ENCODE measurements at regions not wholly inside any gene's neighbourhood (a gene's known extent, or its start where the extent isn't known, plus 50 kb on each side); places are given as distances from the start of the nearest gene placed in this dataset.

DNA sequence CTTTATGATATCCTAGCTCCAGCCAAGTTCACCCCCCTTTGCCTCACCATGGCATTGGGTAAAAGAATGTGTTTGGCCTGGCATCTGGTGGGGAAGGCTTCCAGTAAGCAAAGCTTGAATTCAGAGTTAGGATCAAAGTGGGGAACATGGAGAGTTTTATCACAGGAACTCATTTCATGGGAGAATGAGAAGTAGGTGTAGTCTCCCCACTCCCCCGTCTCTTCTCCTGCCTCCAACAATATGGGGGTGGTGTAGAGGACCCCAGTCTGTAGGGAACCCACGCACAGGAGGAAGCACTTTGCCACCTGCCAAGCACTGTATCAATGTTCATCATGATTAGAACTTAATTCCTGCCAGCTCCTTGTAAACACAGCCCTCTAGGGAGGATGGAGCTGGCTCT is 200.5 kb downstream of the UACA start:
- Histone ChIP-seq H3K36me3 (no peaks in the 10 kb centered on the region), H3K4me1 (peaks cover 0 to 19% (median 6%) of the 10 kb centered on the region in 12 donors), H3K4me3 (no peak overlapping the region), H3K27ac (no peak overlapping the region), H3K9me3 (no peaks in the 10 kb centered on the region), H3K27me3 (no peaks in the 10 kb centered on the region)
- intact Hi-C loops (cut with DNase I), result loop anchor here in 3 of 10 donors (10.0 kb wide), 4 partner anchors 72 to 252 kb away; no protein-coding TSS in a partner anchor
- ATAC-seq (no peak), DNase-seq (no peak)
- WGBS, 4 donors, result 84 to 92% (median 85%) methylated on average over 2 of the region's 2 CpGs
- TF ChIP-seq, protein P1, sequence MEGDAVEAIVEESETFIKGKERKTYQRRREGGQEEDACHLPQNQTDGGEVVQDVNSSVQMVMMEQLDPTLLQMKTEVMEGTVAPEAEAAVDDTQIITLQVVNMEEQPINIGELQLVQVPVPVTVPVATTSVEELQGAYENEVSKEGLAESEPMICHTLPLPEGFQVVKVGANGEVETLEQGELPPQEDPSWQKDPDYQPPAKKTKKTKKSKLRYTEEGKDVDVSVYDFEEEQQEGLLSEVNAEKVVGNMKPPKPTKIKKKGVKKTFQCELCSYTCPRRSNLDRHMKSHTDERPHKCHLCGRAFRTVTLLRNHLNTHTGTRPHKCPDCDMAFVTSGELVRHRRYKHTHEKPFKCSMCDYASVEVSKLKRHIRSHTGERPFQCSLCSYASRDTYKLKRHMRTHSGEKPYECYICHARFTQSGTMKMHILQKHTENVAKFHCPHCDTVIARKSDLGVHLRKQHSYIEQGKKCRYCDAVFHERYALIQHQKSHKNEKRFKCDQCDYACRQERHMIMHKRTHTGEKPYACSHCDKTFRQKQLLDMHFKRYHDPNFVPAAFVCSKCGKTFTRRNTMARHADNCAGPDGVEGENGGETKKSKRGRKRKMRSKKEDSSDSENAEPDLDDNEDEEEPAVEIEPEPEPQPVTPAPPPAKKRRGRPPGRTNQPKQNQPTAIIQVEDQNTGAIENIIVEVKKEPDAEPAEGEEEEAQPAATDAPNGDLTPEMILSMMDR (IDR thresholded peaks at IDR 0.05), result no peak
- no peak for TF ChIP-seq POLR2A (IDR thresholded peaks at IDR 0.05)

DNA sequence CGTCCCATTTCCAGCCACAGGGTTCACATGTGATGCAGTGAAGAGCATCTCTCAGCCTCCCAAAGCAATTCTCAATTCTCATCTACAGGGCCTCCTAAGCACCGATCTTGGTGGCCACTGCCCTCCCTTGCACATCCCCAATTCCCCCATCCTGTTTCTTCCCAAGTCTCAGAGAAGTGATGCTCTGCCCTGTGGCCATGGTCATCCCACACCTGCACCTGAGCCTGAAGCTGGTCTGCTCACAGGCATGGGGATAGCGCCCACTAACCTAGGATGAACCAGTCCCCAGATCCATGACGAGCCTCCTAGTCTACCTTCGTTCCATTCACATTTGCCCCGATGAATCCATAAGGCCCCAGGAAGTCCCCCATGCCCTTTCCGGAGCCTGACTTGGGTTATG is 201.5 kb downstream of the UACA start:
- Histone ChIP-seq H3K4me1 (peaks cover 0 to 19% (median 6%) of the 10 kb centered on the region in 12 donors), H3K27me3 (peaks cover 0 to 3% (median 0%) of the 10 kb centered on the region in 9 donors), H3K9me3 (no peaks in the 10 kb centered on the region), H3K4me3 (no peak overlapping the region), H3K27ac (no peak overlapping the region), H3K36me3 (no peaks in the 10 kb centered on the region)
- intact Hi-C loops (cut with DNase I), result loop anchor here in 3 of 10 donors (10.0 kb wide), 4 partner anchors 73 to 253 kb away; no protein-coding TSS in a partner anchor
- WGBS, 4 donors, result 93 to 97% (median 97%) methylated on average over 7 of the region's 7 CpGs
- DNase-seq (no peak), ATAC-seq (no peak)
- TF ChIP-seq POLR2A (IDR thresholded peaks at IDR 0.05), result no peak
- TF ChIP-seq, protein P1 (IDR thresholded peaks at IDR 0.05), result no peak

DNA sequence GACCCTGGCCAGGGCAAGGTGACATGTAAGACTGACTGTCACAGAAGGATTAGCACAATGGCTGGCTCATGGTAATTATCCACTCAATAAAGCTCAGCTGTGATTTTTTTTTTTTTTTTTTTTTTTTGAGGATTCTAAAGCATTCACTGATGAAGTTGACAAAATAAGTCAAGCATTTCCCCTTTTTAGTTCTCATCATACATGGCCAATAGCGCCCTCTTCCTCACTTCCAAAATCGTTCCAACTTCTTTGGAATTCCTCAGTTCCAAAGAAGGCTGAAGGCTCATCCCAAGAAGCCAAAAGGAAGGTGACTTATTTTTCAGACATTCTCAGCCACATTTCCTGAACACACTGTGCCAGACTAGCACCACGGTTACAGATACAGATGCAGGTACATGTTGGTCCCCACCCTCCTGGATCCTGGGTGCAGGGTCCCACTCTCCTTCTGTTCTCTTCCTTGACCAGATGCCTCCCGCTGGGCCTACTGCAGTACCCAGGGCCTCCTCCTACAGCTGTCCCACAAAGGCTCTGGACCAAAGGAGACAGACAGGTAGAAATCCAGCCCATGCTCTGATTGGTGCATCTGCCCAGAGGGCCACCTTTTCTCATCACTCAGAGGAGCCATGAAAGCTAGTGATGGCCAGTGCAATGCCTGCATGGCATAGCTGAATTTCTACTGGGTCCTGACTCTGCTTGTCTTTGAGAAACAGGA is 202.6 kb downstream of the UACA start:
- 85 to 89% (median 87%) methylated on average over 4 of the region's 4 CpGs for WGBS, 4 donors
- no peak overlapping the region for H3K27ac ChIP-seq

More for the DNA sequence above, 202.6 kb downstream of the UACA start:
- DNase-seq, result no peak
- H3K27me3 ChIP-seq, result peaks cover 0 to 3% (median 0%) of the 10 kb centered on the region in 9 donors
- peaks cover 0 to 19% (median 6%) of the 10 kb centered on the region in 12 donors for H3K4me1 ChIP-seq
- no peaks in the 10 kb centered on the region for H3K36me3 ChIP-seq
- no peak overlapping the region for H3K4me3 ChIP-seq
- H3K9me3 ChIP-seq, result no peaks in the 10 kb centered on the region
- ATAC-seq, result no peak
- TF ChIP-seq, protein P1 (IDR thresholded peaks at IDR 0.05), result no peak
- no peak for TF ChIP-seq POLR2A (IDR thresholded peaks at IDR 0.05)
- intact Hi-C loops (cut with DNase I), result loop anchor here in 3 of 10 donors (10.0 kb wide), 4 partner anchors 74 to 254 kb away; no protein-coding TSS in a partner anchor

Measured in heart left ventricle (tissue), 16 donors.